Stimulated activated CD8-positive, alpha-beta memory T cell treated with anti-CD3 and anti-CD28 coated beads, Interleukin-7, amount 100 ng/mL, for 48 hours (primary cell): ENCODE measurements at regions not wholly inside any gene's neighbourhood (a gene's known extent, or its start where the extent isn't known, plus 50 kb on each side); places are given as distances from the start of the nearest gene placed in this dataset.
"Not testable (repeated sequence)": the region's sequence is repeated elsewhere in the genome, so short reads cannot be mapped to it uniquely, and the experiment has no call there.

Source experiments
- DNase-seq, 2 donors: peaks; one replicate each; pipeline ENCODE4 v3.0.0-alpha.2; 2020; ENCODE audit warnings: low read depth in 1 of 2; ENCODE audit errors: extremely low read depth in 1 of 2

DNA sequence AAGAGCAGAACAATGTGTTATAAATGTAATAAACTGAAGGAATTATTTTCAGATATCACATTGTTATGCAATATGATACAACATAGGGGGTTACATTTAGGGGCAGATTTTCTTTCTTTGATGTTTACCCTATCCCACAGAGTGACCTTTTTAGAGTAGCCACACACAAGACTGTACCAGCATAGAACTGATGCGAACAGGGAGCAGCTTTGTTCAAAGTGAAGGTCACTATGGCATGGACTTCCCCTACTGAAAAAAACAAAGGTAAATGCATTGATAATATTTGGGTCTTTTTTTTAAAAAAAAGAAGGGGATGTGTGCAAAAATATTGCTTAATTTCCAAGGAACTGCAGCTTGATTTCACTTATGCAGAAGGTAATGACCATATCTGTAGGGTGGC lies 1354.9 kb downstream of the SUCLG1 start:
- DNase-seq, result no peak

DNA sequence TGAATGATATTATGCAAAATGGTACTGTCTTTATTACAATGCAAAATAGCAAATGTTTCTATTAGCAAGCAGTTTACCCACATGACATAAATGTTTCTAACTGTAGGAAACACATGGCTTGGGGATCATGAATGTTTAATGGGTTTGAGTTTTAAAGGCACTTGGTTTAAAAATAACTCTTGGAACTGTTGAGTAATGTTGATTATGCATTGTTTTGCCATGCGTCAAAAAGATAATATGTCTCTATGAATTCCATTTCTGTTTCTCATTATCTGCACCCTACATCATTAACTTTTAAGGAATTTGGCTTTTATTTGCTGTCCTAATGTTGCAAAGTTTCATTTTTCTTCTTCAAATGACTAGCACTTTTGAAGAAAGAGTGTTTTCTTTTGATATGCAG lies 1355.5 kb downstream of the SUCLG1 start:
- DNase-seq, result no peak

DNA sequence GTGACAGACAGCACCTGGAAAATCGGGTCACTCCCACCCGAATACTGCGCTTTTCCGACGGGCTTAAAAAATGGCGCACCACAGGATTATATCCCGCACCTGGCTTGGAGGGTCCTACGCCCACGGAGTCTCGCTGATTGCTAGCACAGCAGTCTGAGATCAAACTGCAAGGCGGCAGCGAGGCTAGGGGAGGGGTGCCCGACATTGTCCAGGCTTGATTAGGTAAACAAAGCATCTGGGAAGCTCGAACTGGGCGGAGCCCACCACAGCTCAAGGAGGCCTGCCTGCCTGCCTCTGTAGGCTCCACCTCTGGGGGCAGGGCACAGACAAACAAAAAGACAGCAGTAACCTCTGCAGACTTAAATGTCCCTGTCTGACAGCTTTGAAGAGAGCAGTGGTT lies 1370.0 kb downstream of the SUCLG1 start:
- DNase-seq, result not testable (repeated sequence)

GRCh38 chr2:83085869-83086268 lies 1373.2 kb downstream of the SUCLG1 start:
- no peak for DNase-seq

GRCh38 chr2:83081826-83082690 lies 1377.0 kb downstream of the SUCLG1 start:
- DNase-seq, result no peak

GRCh38 chr2:83079007-83079406 lies 1380.1 kb downstream of the SUCLG1 start:
- no peak for DNase-seq

- DNase-seq, result no peak
These were observed 1386.3 kb downstream of the SUCLG1 start for GRCh38 chr2:83072767-83073166.

GRCh38 chr2:83071914-83072313 lies 1387.2 kb downstream of the SUCLG1 start:
- DNase-seq, result no peak

DNA sequence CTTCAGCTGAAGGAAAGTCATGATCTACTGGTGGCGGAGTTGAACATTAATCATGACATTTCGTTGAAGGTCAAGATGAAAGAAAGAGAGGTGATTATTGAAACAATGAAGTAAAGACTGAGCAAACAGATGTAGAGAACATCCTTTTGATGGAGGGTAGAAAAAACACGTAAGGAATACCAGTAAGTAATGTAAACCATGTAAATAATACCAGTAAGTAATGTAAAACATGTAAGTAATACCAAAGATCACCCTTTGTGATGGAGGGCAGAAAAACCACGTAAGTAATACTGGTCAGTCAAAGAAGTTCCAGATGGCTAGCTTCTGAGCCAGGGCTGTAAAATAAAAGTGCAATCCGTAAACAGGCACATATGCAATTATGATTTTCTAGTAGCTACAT lies 1387.7 kb downstream of the SUCLG1 start:
- no peak for DNase-seq

- no peak for DNase-seq
These were observed 1389.4 kb downstream of the SUCLG1 start for GRCh38 chr2:83069724-83070123.

DNA sequence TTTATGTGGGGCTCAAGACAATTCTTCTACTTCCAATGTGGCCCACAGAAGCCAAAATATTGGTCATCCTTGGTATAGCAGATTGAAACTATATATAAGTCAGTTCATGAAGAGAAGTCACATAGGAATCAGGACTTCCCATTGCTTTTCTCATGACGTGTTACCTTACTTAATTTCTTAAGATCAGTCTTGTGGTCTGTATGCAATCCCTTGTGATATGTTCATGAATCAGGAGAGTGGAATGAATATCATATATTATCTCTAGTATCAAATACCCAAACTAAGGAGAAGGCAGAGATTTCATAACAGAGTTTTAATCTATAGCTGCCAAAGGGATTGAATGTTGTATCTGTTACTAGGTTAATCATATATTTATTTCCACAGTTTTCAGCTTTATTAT lies 1390.4 kb downstream of the SUCLG1 start:
- DNase-seq, result no peak

GRCh38 chr2:83067947-83068346 lies 1391.1 kb downstream of the SUCLG1 start:
- no peak for DNase-seq

GRCh38 chr2:83063933-83064332 lies 1395.1 kb downstream of the SUCLG1 start:
- no peak for DNase-seq

- no peak for DNase-seq
These were observed 1395.6 kb downstream of the SUCLG1 start for GRCh38 chr2:83063511-83063910.

GRCh38 chr2:83058683-83059082 lies 1400.4 kb downstream of the SUCLG1 start:
- DNase-seq, result no peak

GRCh38 chr2:83055376-83056010 lies 1403.6 kb downstream of the SUCLG1 start:
- no peak for DNase-seq

GRCh38 chr2:83054751-83055150 lies 1404.3 kb downstream of the SUCLG1 start:
- DNase-seq, result no peak

DNA sequence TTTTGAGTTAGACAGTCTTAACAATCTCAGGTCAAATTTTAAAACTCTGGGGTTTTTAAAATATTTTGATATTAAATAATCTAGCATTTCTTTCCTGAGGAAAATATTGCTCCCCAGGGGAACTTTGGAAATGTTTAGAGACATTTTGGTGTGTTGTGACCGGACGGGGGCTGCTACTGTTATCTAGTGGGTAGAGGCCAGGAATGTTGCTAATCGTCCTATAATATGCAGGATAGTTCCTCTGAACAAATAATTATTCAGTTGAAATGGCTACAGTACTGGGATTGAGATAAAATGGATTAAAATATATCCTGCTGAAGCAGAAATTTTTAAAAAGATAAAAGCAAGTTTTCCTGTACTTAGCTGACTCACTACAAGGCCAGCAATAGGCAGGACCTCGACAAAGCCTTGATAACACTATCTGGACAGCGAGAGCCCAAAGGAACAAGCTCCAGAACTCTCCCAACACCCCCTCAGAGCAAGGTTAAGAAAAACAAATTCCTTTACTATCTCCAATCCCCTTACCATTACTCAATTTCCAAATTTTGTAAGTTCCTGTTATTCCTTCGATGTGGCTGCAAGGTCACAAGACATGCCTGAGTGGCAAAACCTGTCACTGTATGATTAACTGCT lies 1407.4 kb downstream of the SUCLG1 start:
- no peak for DNase-seq

DNA sequence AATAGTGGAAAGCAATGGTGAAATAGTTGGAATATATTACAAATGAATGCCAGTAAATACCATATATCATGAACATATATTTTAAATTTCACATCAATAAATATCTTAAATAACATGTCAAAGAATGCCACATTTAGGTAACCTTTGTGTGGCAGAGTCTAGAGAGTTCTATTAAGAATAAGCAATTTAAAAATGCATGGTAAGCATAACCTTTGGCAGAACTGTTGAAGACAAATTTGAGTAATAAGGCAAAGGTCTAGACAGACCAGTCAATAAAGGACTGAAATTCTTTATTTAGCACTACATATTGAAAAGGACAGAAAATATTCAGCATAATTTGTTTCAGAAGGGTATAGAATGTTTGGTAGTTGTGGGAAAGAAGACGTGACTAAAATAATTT lies 1417.0 kb downstream of the SUCLG1 start:
- no peak for DNase-seq

DNA sequence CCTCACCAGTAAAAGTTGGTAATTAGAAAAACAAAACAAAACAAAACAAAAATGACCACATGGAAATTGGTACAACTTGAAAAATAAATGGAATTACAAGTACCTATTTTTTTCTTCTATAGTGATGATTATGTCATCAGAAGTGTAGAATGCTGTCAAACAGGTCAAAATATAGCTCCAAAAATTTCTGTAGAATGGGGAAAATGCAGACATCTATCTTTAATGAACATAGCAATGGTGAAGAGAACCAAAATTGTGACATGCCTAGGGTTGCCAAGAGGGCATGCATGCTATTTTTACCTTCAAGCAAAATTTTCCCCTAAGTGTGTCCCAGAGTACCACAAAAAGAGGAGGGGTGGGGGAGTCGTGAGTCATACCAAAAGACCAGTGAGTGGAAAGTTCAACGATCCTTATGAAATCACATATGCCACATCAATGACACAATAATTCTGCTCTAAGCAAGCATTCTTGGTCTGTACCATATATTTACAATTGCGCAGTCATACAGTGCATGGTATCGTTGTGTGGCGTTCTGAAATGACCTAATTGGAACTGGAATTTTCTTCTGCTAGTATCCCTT lies 1436.4 kb downstream of the SUCLG1 start:
- no peak for DNase-seq

GRCh38 chr2:83017366-83018090 lies 1441.6 kb downstream of the SUCLG1 start:
- DNase-seq, result no peak
